HCT116 (cell line): ENCODE measurements at regions not wholly inside any gene's neighbourhood (a gene's known extent, or its start where the extent isn't known, plus 50 kb on each side); places are given as distances from the start of the nearest gene placed in this dataset.

Experiments
- ATAC-seq: fragments of 200-7000 bp; cut with Tn5 transposase; 2 replicates; pipeline ENCODE4 v1.9.1; 2020; ENCODE audit warnings: mild to moderate bottlenecking, moderate library complexity
- BruUV-seq: library from RNA; stranded (reverse); fragments of 400-500 nt; replicated peaks from 2 replicates; lab custom pipeline; 2021; lab: Mats Ljungman, UMichigan
- CTCF ChIA-PET: fragments of 300-600 bp; sonication (Branson Sonifier 250); formaldehyde crosslinking; loops from one replicate; lab custom pipeline; 2021; ENCODE audit warnings: antibody characterized with exemption; lab: Charles Lee
- POLR2A ChIA-PET: fragments of 300-600, 350-600 bp; sonication (Branson Sonifier 250); formaldehyde crosslinking; loops from one replicate; lab custom pipeline; 2021; ENCODE audit warnings: antibody characterized with exemption; lab: Charles Lee
- RAD21 ChIA-PET, 2 experiments: fragments of 300-600 bp; sonication (Branson Sonifier 250); formaldehyde crosslinking; loops; one replicate each; lab custom pipeline; 2023; ENCODE audit warnings: low total read pairs in 2 of 2; ENCODE audit not compliant: uncharacterized antibody in 2 of 2, unreplicated experiment in 2 of 2, low non-redundant PET in 1 of 2; lab: Charles Lee
- DNase-seq: peaks from one replicate; pipeline ENCODE4 v3.0.0-alpha.2; 2010; ENCODE audit warnings: low read depth, low spot score
- H2AFZ ChIP-seq: fragments of 200-600 bp; shearing (Covaris generic), sonication (generic); 2 replicates; pipeline ENCODE4 v1.6.1; 2017; ENCODE audit warnings: low read depth, mixed run types, mixed read lengths, antibody characterized with exemption, low read length; ENCODE audit not compliant: poor library complexity, severe bottlenecking
- H3K27ac ChIP-seq: 2 replicates; pipeline ENCODE4 v1.5.1; 2012; ENCODE audit warnings: low read depth, low read length
- H3K27me3 ChIP-seq: fragments of 200-600 bp; sonication (generic); 2 replicates; pipeline ENCODE4 v1.6.1; 2016; ENCODE audit warnings: mixed run types, low read length, mixed read lengths; ENCODE audit not compliant: insufficient read depth
- H3K36me3 ChIP-seq, 2 experiments: fragments of 200-500 bp in 1 of 2; fragments of 200-600 bp in 1 of 2; sonication (Bioruptor generic) in 1 of 2; sonication (generic) in 1 of 2; 2 replicates each; pipeline versions ENCODE4 v1.5.1 to v1.6.1; 2014 to 2016; ENCODE audit warnings: low read length in 2 of 2, inconsistent platforms in 1 of 2, mixed read lengths in 1 of 2, mixed run types in 1 of 2; ENCODE audit not compliant: insufficient read depth in 2 of 2, control insufficient read depth in 1 of 2
- H3K4me1 ChIP-seq, 2 experiments: fragments of 200-600 bp in 1 of 2; sonication (generic) in 1 of 2; 2 replicates each; pipeline versions ENCODE4 v1.5.1 to v1.6.1; 2012 to 2017; ENCODE audit warnings: low read length in 2 of 2, inconsistent platforms in 1 of 2, mild to moderate bottlenecking in 1 of 2, mixed read lengths in 1 of 2, mixed run types in 1 of 2, moderate library complexity in 1 of 2; ENCODE audit not compliant: insufficient read depth in 2 of 2, control insufficient read depth in 1 of 2
- H3K4me2 ChIP-seq: fragments of 200-600 bp; sonication (generic); 2 replicates; pipeline ENCODE4 v1.6.1; 2017; ENCODE audit warnings: mixed run types, low read length, mixed read lengths
- H3K4me3 ChIP-seq, 2 experiments: fragments of 200-600 bp in 1 of 2; sonication (generic) in 1 of 2; replicated peaks in 1 of 2; 2 replicates each; pipeline ENCODE4 v1.5.1; 2011 to 2016; ENCODE audit warnings: low read length in 2 of 2, control low read depth in 1 of 2, low read depth in 1 of 2, mild to moderate bottlenecking in 1 of 2, mixed read lengths in 1 of 2, mixed run types in 1 of 2
- H3K79me2 ChIP-seq: fragments of 200-600 bp; sonication (generic); 2 replicates; pipeline ENCODE4 v1.6.1; 2017; ENCODE audit warnings: mild to moderate bottlenecking, mixed run types, low read length, moderate library complexity, mixed read lengths; ENCODE audit not compliant: insufficient read depth
- H3K9ac ChIP-seq: fragments of 200-600 bp; sonication (generic); 2 replicates; pipeline ENCODE4 v1.6.1; 2016; ENCODE audit warnings: low read length, mixed read lengths
- H3K9me2 ChIP-seq: fragments of 200-600 bp; sonication (generic), shearing (Covaris generic); 2 replicates; pipeline ENCODE4 v1.6.1; 2017; ENCODE audit warnings: mixed run types, mild to moderate bottlenecking, moderate library complexity; ENCODE audit not compliant: insufficient read depth
- H3K9me3 ChIP-seq, 2 experiments: fragments of 200-500 bp in 1 of 2; fragments of 200-600 bp in 1 of 2; sonication (Bioruptor generic) in 1 of 2; sonication (generic) in 1 of 2; 2 replicates each; pipeline ENCODE4 v1.6.1; 2014 to 2017; ENCODE audit warnings: low read length in 2 of 2, mixed read lengths in 2 of 2, inconsistent platforms in 1 of 2, low read depth in 1 of 2, mild to moderate bottlenecking in 1 of 2, mixed run types in 1 of 2, moderate library complexity in 1 of 2; ENCODE audit not compliant: control insufficient read depth in 1 of 2, insufficient read depth in 1 of 2
- H4K20me1 ChIP-seq: fragments of 200-600 bp; sonication (generic), shearing (Covaris generic); 2 replicates; pipeline ENCODE4 v1.6.1; 2017; ENCODE audit warnings: mixed run types, mild to moderate bottlenecking, moderate library complexity; ENCODE audit not compliant: insufficient read depth
- ATF3 ChIP-seq: IDR thresholded peaks from 2 replicates; pipeline ENCODE4 v1.6.1; 2012
- CBX3 ChIP-seq: IDR thresholded peaks from 2 replicates; pipeline ENCODE4 v1.6.1; 2012; ENCODE audit warnings: low read depth
- CEBPB ChIP-seq: IDR thresholded peaks from 2 replicates; pipeline ENCODE4 v1.6.1; 2012; ENCODE audit warnings: low read depth
- EGR1 ChIP-seq: IDR thresholded peaks from 2 replicates; pipeline ENCODE4 v1.6.1; 2012; ENCODE audit warnings: low read depth
- ELF1 ChIP-seq: IDR thresholded peaks from 2 replicates; pipeline ENCODE4 v1.6.1; 2012; ENCODE audit warnings: low read depth, borderline replicate concordance
- EZH2 ChIP-seq: fragments of 200-600 bp; sonication (generic); IDR thresholded peaks from 2 replicates; pipeline ENCODE4 v1.6.1; 2017; ENCODE audit warnings: antibody characterized with exemption, mixed run types
- EZH2phosphoT487 ChIP-seq: fragments of 200-600 bp; IDR thresholded peaks from 2 replicates; pipeline ENCODE4 v1.6.1; 2018; ENCODE audit warnings: antibody characterized with exemption, borderline replicate concordance
- FOSL1 ChIP-seq: IDR thresholded peaks from 2 replicates; pipeline ENCODE4 v1.6.1; 2012; ENCODE audit warnings: low read depth
- JUND ChIP-seq: IDR thresholded peaks from 2 replicates; pipeline ENCODE4 v1.6.1; 2012
- MAX ChIP-seq: IDR thresholded peaks from 2 replicates; pipeline ENCODE4 v1.6.1; 2012
- POLR2A ChIP-seq: IDR thresholded peaks from 2 replicates; pipeline ENCODE4 v1.7.0; 2011; ENCODE audit warnings: borderline replicate concordance; ENCODE audit not compliant: insufficient read depth, insufficient read length; ENCODE audit errors: extremely low read depth
- POLR2AphosphoS5 ChIP-seq: IDR thresholded peaks from 2 replicates; pipeline ENCODE4 v1.6.1; 2011; ENCODE audit warnings: mild to moderate bottlenecking, low read depth, low read length, moderate library complexity
- RAD21 ChIP-seq: IDR thresholded peaks from 2 replicates; pipeline ENCODE4 v1.6.1; 2012; ENCODE audit warnings: low read depth, mild to moderate bottlenecking
- REST ChIP-seq: IDR thresholded peaks from 2 replicates; pipeline ENCODE4 v1.6.1; 2012; ENCODE audit warnings: low read depth
- SP1 ChIP-seq: IDR thresholded peaks from 2 replicates; pipeline ENCODE4 v1.6.1; 2012; ENCODE audit warnings: low read depth
- SRF ChIP-seq: IDR thresholded peaks from 2 replicates; pipeline ENCODE4 v1.6.1; 2012; ENCODE audit warnings: low read depth
- YY1 ChIP-seq: IDR thresholded peaks from 2 replicates; pipeline ENCODE4 v1.6.1; 2011; ENCODE audit warnings: low read length, low read depth, moderate library complexity, mild to moderate bottlenecking; ENCODE audit not compliant: insufficient replicate concordance; ENCODE audit errors: extremely low read depth
- ZBTB33 ChIP-seq: IDR thresholded peaks from 2 replicates; pipeline ENCODE4 v1.6.1; 2011; ENCODE audit warnings: mild to moderate bottlenecking, low read length, moderate library complexity; ENCODE audit not compliant: insufficient replicate concordance; ENCODE audit errors: extremely low read depth
- ZFX ChIP-seq: fragments of 450-650 bp; IDR thresholded peaks from 2 replicates; pipeline ENCODE4 v1.6.1; 2017
- ZNF274 ChIP-seq: fragments of 200-500 bp; sonication (Bioruptor generic); IDR thresholded peaks from 2 replicates; pipeline ENCODE4 v1.6.1; 2014; ENCODE audit warnings: mild to moderate bottlenecking, low read depth, low read length, inconsistent platforms
- intact Hi-C: fragments of 100-400 bp; cut with micrococcal nuclease; formaldehyde crosslinking; loops from 2 replicates; pipeline ENCODE4 v1.10.0; 2022

- TF ChIP-seq REST (no peak), ZNF274 (no peak), CEBPB (no peak), MAX (no peak), ATF3 (no peak), EZH2 (no peak)
Measured at GRCh38 chr13:52931539-52932431, 83.3 kb upstream of the PCDH8 start (continued).

GRCh38 chr13:52931131-52931530 lies 82.7 kb upstream of the PCDH8 start:
- Histone ChIP-seq H3K9ac (no peak overlapping the region), H3K9me2 (no peaks in the 10 kb centered on the region), H3K4me2 (no peak overlapping the region), H3K36me3 (no peaks in the 10 kb centered on the region), H3K9me3 (no peaks in the 10 kb centered on the region), H3K4me3 (no peak overlapping the region), H3K79me2 (no peaks in the 10 kb centered on the region), H3K4me1 (no peaks in the 10 kb centered on the region), H3K27me3 (peaks cover 21% of the 10 kb centered on the region; the same call in 1 of the 2 replicates), H3K27ac (no peak overlapping the region), H4K20me1 (no peaks in the 10 kb centered on the region), H2AFZ (no peak overlapping the region)
- ChIA-PET CTCF (no interaction called here), POLR2A (no interaction called here), RAD21 (no interaction called here)
- intact Hi-C loops, result no loop called here
- BruUV-seq, result no TSS peak
- DNase-seq (no peak), ATAC-seq (no peak)
- TF ChIP-seq ZBTB33 (no peak), CEBPB (no peak), FOSL1 (no peak), SP1 (no peak), ZFX (no peak), YY1 (no peak), SRF (no peak), POLR2AphosphoS5 (no peak), EZH2phosphoT487 (no peak), EGR1 (no peak), RAD21 (no peak), MAX (no peak), JUND (no peak), ZNF274 (no peak), CBX3 (no peak), POLR2A (no peak), ELF1 (no peak)
